ENCODE measurements at regions not wholly inside any gene's neighbourhood (a gene's known extent, or its start where the extent isn't known, plus 50 kb on each side); places are given as distances from the start of the nearest gene placed in this dataset.

DNA sequence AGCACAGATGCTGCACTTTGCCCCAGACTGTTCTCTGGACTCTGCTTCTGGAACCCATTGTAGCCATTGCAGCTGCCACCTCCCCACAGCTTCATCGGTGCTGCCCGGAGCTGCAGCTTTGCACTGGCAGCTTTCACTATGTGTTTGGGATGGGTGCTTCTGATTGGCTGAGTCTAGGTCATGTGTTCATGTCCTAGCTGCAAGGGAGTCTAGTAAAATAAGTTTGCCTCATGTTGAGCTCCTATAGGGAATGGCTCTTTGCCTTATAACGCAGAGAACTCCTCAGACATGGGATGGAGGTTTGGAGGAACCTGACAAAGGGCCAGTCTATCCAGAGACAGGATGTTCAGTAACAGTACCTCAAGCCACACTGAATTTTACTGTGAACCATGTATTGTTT lies 268.0 kb downstream of the BMP7 start:
- TF ChIP-seq EP300 (IDR thresholded peaks at IDR 0.05) (no peak), POLR2A (IDR thresholded peaks at IDR 0.05) (no peak)
- TF ChIP-seq, protein P1, sequence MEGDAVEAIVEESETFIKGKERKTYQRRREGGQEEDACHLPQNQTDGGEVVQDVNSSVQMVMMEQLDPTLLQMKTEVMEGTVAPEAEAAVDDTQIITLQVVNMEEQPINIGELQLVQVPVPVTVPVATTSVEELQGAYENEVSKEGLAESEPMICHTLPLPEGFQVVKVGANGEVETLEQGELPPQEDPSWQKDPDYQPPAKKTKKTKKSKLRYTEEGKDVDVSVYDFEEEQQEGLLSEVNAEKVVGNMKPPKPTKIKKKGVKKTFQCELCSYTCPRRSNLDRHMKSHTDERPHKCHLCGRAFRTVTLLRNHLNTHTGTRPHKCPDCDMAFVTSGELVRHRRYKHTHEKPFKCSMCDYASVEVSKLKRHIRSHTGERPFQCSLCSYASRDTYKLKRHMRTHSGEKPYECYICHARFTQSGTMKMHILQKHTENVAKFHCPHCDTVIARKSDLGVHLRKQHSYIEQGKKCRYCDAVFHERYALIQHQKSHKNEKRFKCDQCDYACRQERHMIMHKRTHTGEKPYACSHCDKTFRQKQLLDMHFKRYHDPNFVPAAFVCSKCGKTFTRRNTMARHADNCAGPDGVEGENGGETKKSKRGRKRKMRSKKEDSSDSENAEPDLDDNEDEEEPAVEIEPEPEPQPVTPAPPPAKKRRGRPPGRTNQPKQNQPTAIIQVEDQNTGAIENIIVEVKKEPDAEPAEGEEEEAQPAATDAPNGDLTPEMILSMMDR (IDR thresholded peaks at IDR 0.05), result no peak
